Muscle of arm (tissue), 1 donor: ENCODE measurements at regions not wholly inside any gene's neighbourhood (a gene's known extent, or its start where the extent isn't known, plus 50 kb on each side); places are given as distances from the start of the nearest gene placed in this dataset.
"Not testable (repeated sequence)": the region's sequence is repeated elsewhere in the genome, so short reads cannot be mapped to it uniquely, and the experiment has no call there.

Experiments used
- DNase-seq: peaks from one replicate; pipeline ENCODE4 v3.0.0-alpha.2; 2013

DNA sequence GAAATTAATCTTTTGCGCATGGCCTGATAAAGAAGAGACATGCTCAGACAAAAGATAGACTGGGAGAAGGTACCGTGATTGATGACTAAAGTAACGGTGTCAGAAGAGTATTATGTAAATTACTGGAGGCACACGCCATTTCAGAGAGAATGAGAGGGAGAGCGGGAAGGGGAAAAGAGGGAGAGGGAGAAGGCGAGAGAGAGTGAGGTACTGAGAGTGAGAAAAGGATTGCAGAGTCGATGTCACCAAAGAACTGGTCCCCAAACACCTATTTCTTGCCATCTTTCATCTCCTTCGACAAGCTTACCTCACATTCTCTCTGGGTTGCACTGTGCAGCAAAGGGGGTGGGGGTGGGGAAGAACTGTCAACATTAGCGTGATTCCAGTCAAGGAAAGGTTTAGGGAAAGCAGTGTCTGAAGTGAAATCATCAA is 673.7 kb downstream of the BCL11A start:
- DNase-seq = no peak

DNA sequence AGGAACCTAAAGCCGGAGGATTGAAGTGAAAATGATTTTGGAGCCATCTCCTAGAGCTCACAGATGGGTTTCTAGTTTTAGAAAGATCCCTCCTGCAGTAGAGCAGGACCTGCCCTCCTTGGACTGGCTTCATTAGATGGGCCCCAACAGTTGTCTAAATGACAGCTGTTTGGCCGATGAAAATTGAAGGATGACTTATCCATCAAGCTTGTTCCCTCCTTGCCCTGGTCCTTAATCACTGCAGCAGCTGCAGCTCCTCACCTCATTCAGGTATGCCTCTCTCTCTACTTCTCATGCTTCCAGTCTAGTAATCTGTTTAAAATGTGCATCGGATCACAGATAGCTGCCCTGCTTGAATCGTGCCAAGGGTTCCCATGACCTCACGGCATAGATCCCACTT is 677.6 kb downstream of the BCL11A start:
- no peak for DNase-seq

DNA sequence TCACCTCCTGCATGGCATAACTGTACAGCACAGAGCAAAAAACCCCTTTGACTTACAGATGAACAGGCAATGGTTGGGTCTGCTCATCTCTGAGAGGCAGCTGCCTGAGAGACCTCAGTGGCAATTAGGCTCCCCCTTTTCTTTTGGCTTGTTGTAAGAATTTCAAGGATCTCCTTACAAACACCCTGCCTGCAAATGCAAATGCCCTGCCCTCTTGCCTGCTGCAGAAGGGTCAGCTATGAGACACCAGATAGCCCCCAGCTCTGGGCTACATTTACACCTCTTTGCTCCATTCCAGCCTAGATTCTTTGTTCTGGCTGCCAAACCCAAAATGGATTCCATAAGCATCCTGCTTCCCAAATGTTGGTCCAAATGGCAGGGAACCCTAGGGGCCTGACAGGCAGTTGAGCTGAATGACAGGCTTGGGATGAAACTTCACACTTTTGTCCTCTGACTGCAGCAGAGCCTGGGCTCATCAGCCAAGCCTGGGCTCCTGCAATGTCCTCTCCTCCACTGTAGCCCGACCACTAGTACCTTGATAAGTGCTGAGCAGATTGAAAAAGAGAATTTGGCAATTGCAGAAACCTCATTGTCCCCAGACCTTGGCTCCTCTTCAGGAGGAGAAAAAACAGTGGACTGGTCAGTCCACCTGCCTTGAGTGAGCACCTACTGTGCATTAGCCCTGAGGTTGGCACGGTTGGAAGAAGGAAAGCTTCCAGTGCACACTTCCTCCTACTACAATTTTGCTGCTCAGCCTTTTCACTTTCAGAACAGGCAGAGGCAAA is 678.3 kb downstream of the BCL11A start:
- DNase-seq = no peak

DNA sequence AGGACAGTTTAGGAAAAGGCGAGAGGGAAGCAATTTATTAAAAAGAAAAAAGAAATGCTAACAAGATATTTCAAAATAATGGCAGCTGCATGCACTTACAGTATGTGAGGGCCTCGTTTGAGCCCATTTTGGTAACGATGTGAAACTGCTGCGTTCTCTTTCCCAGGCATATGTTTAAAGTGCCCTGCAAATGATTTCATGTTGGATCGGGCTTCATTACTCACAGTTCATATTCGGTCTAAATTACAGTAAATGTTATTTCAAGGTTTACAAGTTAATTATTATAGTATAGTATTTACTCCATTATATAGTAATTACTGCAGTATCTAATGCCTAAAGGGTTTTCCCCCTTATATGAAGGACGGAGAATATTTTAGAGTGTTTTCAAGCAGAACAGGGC is 679.1 kb downstream of the BCL11A start:
- no peak for DNase-seq

DNA sequence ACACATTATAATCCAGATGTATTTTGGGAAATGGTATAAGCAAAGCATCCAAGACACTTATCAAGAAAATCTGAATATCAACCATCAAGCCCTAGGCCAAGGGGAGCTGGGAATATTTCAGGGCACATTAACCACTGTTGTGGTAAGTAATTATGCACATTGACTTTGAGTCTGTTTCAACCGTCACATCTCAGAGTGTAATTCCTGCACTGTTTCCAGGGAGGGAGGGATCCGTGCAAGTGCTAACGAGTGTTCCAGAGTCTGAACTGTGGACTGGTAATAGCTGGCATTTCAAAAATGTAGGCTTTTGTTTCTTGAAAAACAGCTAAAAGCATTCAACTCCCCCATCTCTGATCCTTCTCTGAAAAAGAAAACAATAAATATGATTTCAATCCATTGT is 681.6 kb downstream of the BCL11A start:
- DNase-seq = no peak

DNA sequence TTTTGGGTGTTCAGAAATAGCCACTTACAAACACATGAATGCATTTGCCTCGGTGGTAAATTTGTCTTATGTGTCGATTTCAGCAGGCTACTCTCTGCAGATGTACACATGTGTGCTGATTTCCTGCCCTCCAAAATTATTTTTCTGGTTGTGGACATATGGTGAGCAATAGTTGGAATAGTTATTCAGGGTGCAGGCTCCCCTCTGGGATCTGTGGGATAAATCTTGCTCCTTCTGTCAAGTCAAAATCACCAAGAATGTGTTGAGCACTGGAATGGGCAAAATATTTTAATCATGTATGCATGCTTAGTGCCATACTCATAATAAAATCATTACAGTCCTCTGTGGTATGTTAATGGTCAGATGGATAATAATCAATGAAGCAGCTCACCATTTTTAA is 684.5 kb downstream of the BCL11A start:
- no peak for DNase-seq

DNA sequence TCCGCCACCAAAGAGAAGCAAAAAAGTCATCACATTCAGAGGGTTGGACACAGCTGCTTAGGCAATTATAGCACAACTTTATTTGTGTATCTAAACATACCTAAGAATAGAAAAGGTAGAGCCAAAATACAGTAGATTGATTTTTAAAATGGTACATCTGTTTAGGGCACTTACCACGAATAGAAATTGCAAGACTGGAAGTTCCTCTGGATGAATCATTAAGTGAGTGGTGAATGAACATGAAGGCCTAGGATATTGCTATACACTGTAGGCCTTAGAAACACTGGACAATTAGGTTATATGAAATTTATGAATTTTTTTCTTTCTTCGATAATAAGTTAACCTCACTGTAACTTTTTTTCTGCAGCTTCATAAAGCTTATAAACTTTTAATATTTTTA is 687.0 kb downstream of the BCL11A start:
- no peak for DNase-seq

DNA sequence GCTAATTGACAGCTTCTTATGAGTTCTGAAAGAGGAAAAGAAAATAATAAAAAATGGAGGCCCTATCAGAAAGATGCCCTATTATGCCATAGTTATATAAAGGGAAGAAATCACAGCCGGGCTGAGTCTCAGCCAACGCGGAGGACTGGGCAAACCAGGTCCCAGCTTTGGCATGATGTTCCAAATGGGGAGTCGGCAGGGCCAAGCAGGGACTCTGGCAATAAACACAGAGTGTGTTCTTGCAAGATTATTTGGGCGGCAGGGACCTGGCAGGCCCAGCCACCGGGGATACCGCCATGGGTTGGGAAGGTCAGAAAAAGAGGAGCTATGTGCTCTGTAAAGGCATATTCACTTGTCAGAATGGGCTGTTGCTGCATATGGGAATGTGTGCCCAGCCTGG is 694.9 kb downstream of the BCL11A start:
- DNase-seq = no peak

DNA sequence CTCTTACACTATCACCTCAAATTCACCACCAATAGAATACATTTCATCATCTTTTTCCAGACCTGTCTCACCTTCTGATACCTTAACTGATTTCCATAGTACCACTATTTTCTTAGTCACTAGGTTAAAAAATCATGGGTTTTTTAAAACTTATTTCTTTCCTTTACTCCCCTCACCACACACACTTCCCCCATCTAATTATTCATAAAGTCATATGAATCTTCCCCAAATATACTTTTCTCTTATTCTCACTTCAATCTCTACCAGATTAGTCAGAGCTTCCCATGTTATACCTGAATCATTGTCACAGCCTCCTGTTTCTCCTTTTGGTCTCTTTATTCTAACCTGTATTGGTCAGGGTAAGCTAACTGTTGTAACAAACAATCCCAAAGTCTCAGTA is 696.3 kb downstream of the BCL11A start:
- no peak for DNase-seq

DNA sequence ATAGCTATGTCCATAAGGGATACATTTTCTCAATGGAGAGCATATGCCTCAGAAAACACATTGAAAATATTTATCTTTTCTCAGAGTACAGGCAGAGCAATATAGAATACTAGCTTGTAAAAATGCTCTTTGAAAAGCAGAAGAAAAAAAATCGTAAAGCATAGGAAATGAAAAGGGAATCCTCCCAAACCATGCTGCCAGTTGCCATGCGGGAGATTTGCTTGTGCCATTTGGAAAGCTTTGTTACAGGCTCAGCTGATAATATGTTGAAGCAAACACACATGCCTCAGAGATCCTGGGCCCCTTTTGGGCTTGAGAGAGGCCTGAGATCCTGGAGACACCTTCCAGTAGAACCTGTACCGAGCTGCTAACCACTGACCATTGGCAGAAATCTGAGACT is 697.1 kb downstream of the BCL11A start:
- no peak for DNase-seq

DNA sequence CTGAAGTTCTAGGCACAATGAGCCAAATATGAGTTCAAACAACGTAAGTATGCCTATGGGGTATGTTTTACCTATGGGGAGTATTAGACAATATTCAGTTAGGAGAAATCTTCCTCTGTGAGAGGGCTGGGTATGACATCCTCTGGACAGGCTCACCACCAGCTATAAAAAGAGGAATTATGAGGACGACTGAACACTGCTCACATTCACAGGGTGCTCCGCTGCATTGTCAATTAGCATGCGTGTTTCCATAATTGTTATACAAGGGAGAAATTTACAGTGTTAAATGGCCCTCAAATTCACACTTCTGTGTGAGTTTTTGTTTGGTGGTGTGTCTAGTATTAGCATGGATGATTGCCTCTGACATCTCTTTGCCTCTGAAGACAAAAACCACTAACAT is 700.4 kb downstream of the BCL11A start:
- DNase-seq = no peak

DNA sequence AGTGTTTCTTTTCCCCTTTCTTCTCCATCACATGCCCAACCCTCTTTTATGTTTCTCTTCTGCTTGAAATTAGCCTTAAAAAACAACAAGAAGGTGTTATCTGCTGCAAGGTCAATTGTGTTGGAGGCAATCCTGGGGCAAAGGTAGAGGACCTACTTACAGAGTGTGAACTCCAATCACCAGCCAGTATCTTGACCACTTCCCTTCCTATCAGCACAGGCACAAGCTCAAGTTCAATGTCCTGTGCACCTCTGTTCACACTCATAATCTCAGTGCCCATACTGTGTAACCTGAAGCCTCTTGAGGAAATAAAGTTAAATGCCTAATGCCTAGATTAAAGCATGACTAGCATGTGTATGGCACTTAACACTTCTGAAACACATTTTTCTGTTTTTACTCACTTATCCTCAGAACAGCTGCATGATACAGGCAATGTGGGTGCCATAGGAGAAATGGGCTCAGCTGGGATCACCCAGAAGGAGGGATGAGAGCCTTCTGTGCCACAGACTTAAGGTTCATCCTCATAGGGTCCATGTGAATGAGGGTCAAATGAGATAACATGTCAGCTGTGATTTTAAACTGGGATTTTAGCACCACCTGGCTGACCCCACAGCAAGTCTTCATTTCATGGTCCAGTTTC is 701.5 kb downstream of the BCL11A start:
- DNase-seq = no peak

DNA sequence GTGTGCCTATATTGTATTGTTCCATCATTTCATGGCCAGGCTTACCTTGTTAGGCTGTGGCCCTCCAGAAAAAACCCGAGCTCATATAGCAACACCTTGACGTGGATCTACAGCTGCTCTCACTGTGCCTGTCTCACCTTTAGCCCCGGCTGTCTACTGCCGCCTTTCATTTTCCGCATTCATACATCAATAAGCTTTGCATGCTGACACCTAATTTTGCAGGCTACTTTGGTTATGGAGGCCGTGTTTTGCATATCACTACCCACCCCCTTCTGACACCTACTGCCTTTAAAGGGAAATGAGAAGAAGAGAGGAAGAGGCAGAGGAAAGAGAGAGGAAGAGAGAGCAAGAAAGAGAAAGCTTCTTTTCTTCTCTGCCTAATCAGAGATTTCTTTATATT is 702.9 kb downstream of the BCL11A start:
- no peak for DNase-seq

DNA sequence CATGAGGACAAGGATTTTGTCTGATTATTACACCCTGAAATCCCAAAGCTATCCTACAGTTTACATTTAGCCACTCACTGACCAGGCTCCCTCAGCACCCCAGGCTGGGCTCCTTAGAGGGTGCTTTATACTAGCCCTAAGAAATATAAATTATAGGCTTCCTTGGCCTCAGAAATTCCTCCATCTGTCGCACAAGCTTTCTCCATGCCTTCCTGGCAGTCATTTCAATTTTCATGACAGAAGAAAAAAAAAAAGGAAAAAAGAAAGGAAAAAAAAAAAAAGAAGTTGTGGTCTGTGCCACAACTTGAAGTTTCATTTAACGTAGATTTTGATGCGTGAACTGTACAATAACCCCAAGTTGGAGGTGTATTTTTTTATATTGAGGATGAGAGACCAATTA is 719.5 kb downstream of the BCL11A start:
- no peak for DNase-seq

DNA sequence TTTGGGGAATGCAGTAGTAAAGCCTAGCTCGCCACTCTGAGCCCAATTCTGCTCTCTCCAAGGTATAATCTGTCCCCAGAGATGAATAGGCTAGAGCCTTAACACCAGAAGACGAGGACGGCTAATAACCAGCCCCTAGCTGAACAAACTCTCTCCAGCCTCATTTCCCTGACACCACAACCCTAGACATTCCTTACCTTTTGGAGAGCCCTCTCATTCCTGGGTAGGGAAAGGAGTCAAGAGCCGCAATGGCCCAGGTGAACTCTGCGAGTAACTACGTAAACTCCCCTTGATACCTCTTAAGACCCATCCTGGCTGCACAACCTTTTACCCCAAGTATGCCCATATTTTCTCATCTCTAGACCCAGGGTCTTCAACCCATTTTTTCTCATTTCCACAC is 722.9 kb downstream of the BCL11A start:
- no peak for DNase-seq

DNA sequence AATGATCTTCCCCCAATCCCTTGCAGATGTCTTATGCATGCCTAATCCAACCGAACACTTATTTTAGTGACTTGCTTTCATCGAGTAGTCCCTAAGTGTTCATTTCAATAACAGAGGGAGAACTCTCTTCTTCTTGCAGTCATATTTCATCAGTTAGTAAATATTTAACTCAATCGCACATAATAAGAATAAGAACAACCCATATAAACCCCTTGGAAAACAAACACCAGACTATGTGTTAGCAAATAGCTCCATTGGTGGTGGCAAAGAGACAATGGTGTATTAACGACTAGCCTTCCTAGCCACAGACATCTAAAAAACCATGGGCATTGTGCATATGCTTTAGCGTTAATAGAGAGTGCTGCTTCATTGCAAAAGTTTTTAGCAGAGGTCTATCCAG is 725.8 kb downstream of the BCL11A start:
- no peak for DNase-seq

DNA sequence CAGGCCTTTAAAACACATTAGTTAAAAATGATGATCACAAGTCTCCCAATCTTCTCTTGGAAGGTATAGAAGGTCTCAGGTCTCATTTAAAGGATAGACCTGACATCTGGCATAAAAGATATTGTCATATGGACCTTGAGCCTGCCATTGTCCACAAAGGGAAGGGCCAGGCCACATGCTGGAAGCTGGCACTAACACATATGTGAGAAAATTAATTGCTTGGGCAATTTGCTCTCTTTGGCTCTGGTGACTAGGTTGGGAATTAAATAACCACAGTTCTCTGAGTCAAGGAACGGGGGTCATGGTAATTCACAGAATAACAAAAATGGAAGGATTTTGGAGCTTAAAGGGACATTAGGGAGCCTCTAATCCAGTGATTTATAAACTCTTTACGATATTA is 727.3 kb downstream of the BCL11A start:
- no peak for DNase-seq

DNA sequence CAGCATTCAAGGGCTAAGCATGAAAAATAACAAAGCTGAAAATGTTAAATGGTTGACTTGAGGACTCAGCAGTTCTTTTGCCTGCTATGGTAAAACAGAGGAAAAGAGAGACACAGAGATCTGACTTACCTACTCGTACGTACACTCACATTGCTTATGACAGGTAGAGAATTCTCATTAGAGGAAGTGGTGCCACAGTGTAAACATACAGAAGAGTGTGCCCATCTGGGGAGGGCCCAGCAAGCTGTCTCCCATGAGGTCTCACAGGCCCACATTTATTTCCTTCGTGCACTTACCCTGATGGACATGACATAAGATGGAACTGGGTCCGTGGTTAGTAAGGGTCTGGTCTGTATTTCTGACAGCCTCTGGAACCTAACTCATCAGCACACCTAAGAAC is 729.1 kb downstream of the BCL11A start:
- no peak for DNase-seq

DNA sequence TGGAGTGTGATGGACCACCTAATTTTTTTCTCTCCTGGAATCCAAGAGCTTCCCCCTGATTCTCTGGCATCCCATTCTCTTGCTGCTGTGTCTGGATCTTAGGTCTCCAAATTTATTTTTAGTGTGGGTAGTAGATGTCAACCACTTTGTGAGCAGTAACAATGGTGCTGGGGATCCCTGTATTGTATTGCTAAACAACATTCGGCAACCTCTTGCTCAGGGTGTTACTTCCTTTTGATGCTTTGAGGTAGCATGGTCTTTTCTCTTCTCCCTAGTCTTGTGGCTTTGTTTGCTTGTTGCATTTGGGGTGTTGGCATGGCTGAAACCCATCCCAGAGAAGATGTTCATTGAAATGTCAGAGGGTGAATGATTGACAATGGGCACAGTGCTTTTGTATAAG is 737.4 kb downstream of the BCL11A start:
- DNase-seq = no peak

DNA sequence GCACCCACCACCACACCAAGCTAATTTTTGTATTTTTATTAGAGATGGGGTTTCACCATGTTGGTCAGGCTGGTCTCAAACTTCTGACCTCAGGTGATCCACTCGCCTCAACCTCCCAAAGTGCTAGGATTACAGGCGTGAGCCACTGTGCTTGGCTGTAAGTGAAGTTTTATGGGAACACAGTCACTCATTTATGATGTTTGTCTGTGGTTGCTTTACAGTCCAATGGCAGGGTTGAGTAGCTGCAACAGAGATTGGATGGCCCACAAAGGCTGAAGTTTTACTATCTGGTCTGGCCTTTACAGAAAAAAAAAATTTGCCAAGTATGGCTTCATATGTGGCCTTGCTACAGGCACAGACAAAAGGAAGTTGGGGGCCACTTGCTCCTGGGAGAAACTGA is 743.2 kb downstream of the BCL11A start:
- DNase-seq = not testable (repeated sequence)

DNA sequence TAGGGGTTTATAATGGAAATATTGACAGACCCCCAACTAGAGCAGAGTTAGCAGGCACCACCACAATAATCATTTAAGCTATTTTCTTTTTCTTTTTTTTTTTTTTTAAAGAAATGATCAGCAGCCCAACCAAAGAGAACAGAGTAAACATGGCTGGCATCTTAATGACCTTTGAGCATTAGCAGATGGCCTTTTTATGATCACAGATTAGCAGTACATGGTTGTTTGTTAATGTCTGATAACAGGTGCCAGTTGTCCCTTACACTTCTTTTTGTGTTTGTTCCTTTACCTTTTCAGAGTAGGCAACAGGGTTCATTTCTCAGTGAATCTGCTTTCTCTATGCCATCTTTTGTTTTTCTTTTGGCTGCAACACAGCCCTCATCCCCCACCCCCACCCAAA is 747.0 kb downstream of the BCL11A start:
- DNase-seq = no peak

DNA sequence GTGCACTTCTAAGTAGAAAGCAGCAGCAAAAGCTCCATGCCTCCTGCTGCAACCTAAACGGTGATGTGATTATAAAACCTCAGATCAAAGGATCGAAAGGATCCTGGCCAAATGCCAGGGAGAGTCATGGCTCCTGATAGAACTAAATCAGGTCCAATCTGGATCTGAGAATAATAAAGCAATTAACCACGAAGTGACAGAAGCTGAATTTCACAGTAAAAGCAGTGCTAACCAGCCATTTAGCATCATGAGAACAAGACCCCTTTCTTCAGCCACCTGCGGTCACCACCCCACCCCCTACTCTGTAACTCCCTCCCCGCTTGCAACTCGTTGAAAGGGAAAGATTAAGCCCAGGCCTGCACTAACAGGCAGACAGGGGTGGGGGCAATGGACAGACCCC is 748.7 kb downstream of the BCL11A start:
- DNase-seq = no peak

DNA sequence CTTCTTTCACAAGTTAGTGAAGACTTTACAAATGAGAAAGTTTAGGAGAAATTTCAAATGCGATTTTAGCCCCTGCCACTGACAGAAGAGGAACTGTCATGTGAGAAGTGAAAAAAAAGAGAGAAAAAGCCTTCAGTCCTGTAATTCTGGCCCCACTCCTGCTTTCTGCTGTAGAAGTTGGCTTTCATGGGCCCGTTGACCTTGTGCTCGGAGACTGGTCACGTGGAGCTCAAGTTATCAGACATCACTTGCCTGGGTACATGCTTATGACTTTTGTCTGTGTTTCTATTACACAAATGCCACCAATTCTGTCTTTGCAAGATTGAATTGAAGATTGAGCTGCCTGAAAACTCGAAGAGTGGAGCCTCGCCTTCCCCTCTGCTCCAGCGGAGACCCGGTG is 749.9 kb downstream of the BCL11A start:
- DNase-seq = no peak

DNA sequence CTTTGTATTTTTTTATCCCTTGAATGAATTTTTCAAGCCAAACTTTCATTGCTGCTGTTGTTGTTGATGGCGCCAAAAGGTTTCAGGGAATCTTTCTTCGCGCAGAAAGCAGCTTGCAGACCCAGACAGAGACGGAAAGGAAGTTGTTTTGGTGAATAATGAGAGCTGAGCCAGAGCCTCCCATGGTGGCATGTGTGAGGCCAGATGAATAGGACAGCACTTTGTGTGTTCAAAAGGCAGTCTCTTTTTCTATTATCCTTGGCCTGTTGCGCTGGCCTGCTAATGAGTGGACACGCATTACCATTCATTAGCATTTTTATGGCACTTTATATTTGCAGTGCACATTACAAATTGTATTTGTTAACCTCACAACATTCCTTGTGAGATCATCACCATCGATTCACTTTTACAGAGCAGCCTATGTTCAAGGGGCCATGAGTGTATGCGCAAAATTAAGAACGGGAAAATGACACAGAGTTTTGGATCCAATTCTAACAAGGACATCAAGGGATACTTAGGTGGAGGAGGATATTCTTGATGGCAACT is 754.7 kb downstream of the BCL11A start:
- no peak for DNase-seq
